H9 (cell line): ENCODE measurements at regions not wholly inside any gene's neighbourhood (a gene's known extent, or its start where the extent isn't known, plus 50 kb on each side); places are given as distances from the start of the nearest gene placed in this dataset.

Experiments used
- DNase-seq: peaks from one replicate; pipeline ENCODE4 v3.0.0-alpha.2; 2017
- H2AFZ ChIP-seq: one replicate; pipeline ENCODE4 v1.6.1; 2013; ENCODE audit warnings: mild to moderate bottlenecking, low read length, control low read depth, moderate library complexity
- H2AK5ac ChIP-seq: 2 replicates; pipeline ENCODE4 v1.6.1; 2013; ENCODE audit warnings: low read length, control low read depth, mixed read lengths; ENCODE audit not compliant: insufficient read length
- H2BK120ac ChIP-seq: one replicate; pipeline ENCODE4 v1.6.1; 2013; ENCODE audit warnings: low read depth, mild to moderate bottlenecking, low read length, control low read depth, inconsistent platforms; ENCODE audit not compliant: poor library complexity, severe bottlenecking
- H2BK12ac ChIP-seq: 2 replicates; pipeline ENCODE4 v1.6.1; 2013; ENCODE audit warnings: low read length, control low read depth, mixed read lengths, low read depth; ENCODE audit not compliant: insufficient read length
- H2BK15ac ChIP-seq: 2 replicates; pipeline ENCODE4 v1.6.1; 2013; ENCODE audit warnings: low read depth, low read length, control low read depth
- H2BK20ac ChIP-seq: one replicate; pipeline ENCODE4 v1.6.1; 2013; ENCODE audit warnings: low read depth, mild to moderate bottlenecking, low read length, control low read depth, inconsistent platforms; ENCODE audit not compliant: poor library complexity, severe bottlenecking
- H2BK5ac ChIP-seq: 2 replicates; pipeline ENCODE4 v1.6.1; 2013; ENCODE audit warnings: low read length, control low read depth, mixed read lengths; ENCODE audit not compliant: insufficient read length
- H3K14ac ChIP-seq: 2 replicates; pipeline ENCODE4 v1.6.1; 2013; ENCODE audit warnings: low read length, control low read depth; ENCODE audit not compliant: insufficient read depth
- H3K18ac ChIP-seq: 2 replicates; pipeline ENCODE4 v1.6.1; 2013; ENCODE audit warnings: low read depth, mild to moderate bottlenecking, mixed read lengths, low read length, control low read depth; ENCODE audit not compliant: insufficient read length
- H3K23ac ChIP-seq: 2 replicates; pipeline ENCODE4 v1.6.1; 2013; ENCODE audit warnings: low read length, control low read depth, mixed read lengths, low read depth; ENCODE audit not compliant: insufficient read length
- H3K23me2 ChIP-seq: 2 replicates; pipeline ENCODE4 v1.6.1; 2013; ENCODE audit warnings: low read depth, mild to moderate bottlenecking, mixed read lengths, low read length, control low read depth; ENCODE audit not compliant: insufficient read length, poor library complexity, severe bottlenecking
- H3K27ac ChIP-seq: 2 replicates; pipeline ENCODE4 v1.5.1; 2013; ENCODE audit warnings: low read length, control low read depth, mixed read lengths, low read depth; ENCODE audit not compliant: insufficient read length
- H3K27me3 ChIP-seq: 2 replicates; pipeline ENCODE4 v1.6.1; 2013; ENCODE audit warnings: low read length, control low read depth, inconsistent platforms; ENCODE audit not compliant: insufficient read depth
- H3K4ac ChIP-seq: 2 replicates; pipeline ENCODE4 v1.6.1; 2013; ENCODE audit warnings: low read depth, mild to moderate bottlenecking, control low read depth, inconsistent platforms, low read length, moderate library complexity
- H3K4me1 ChIP-seq: 2 replicates; pipeline ENCODE4 v1.6.1; 2013; ENCODE audit warnings: low read length, control low read depth, inconsistent platforms; ENCODE audit not compliant: insufficient read depth
- H3K4me2 ChIP-seq: 2 replicates; pipeline ENCODE4 v1.6.1; 2013; ENCODE audit warnings: low read length, control low read depth, mixed read lengths; ENCODE audit not compliant: insufficient read length, insufficient read depth
- H3K56ac ChIP-seq: 2 replicates; pipeline ENCODE4 v1.6.1; 2013; ENCODE audit warnings: low read depth, mild to moderate bottlenecking, mixed read lengths, low read length, control low read depth; ENCODE audit not compliant: insufficient read length
- H3K79me1 ChIP-seq: 2 replicates; pipeline ENCODE4 v1.6.1; 2013; ENCODE audit warnings: low read depth, mild to moderate bottlenecking, moderate library complexity, low read length, control low read depth, inconsistent platforms; ENCODE audit not compliant: insufficient read depth, poor library complexity, severe bottlenecking
- H3K79me2 ChIP-seq: 2 replicates; pipeline ENCODE4 v1.6.1; 2013; ENCODE audit warnings: low read length, control low read depth, inconsistent platforms; ENCODE audit not compliant: insufficient read depth
- H3K9ac ChIP-seq: 2 replicates; pipeline ENCODE4 v1.6.1; 2013; ENCODE audit warnings: low read length, control low read depth, mixed read lengths; ENCODE audit not compliant: insufficient read length; ENCODE audit errors: extremely low read depth
- H3K9me3 ChIP-seq: one replicate; pipeline ENCODE4 v1.6.1; 2013; ENCODE audit warnings: low read depth, low read length, inconsistent platforms; ENCODE audit not compliant: control insufficient read depth
- H3T11ph ChIP-seq: one replicate; pipeline ENCODE4 v1.6.1; 2013; ENCODE audit warnings: mild to moderate bottlenecking, low read length, control low read depth, inconsistent platforms
- H4K20me1 ChIP-seq: one replicate; pipeline ENCODE4 v1.6.1; 2013; ENCODE audit not compliant: control insufficient read depth, insufficient read length, insufficient read depth
- H4K5ac ChIP-seq: 2 replicates; pipeline ENCODE4 v1.6.1; 2013; ENCODE audit warnings: low read depth, mild to moderate bottlenecking, mixed read lengths, low read length, control low read depth; ENCODE audit not compliant: insufficient read length
- H4K8ac ChIP-seq: replicated peaks from 2 replicates; pipeline ENCODE4 v1.6.1; 2013; ENCODE audit warnings: low read length, control low read depth, mixed read lengths, low read depth; ENCODE audit not compliant: insufficient read length
- H4K91ac ChIP-seq: 2 replicates; pipeline ENCODE4 v1.6.1; 2013; ENCODE audit warnings: low read depth, mild to moderate bottlenecking, moderate library complexity, mixed read lengths, low read length, control low read depth; ENCODE audit not compliant: insufficient read length
- H3K27ac Mint-ChIP-seq, 3 experiments: 2 replicates in 2 of 3; 3 replicates in 1 of 3; pipeline ENCODE4 v1.8.0; 2020 to 2021; ENCODE audit warnings: mixed read lengths in 3 of 3, mild to moderate bottlenecking in 1 of 3, moderate library complexity in 1 of 3
- H3K27me3 Mint-ChIP-seq: 2 replicates; pipeline ENCODE4 v1.8.0; 2021; ENCODE audit warnings: low read depth, mild to moderate bottlenecking, moderate library complexity, mixed read lengths
- H3K36me3 Mint-ChIP-seq, 3 experiments: 2 replicates in 2 of 3; 3 replicates in 1 of 3; pipeline ENCODE4 v1.8.0; 2020 to 2021; ENCODE audit warnings: low read depth in 3 of 3, mixed read lengths in 3 of 3; ENCODE audit not compliant: insufficient read depth in 1 of 3
- H3K4me1 Mint-ChIP-seq, 2 experiments: 2 replicates each; pipeline ENCODE4 v1.8.0; 2020; ENCODE audit warnings: mixed read lengths in 2 of 2
- H3K4me3 Mint-ChIP-seq, 2 experiments: 2 replicates in 1 of 2; 3 replicates in 1 of 2; pipeline ENCODE4 v1.8.0; 2020 to 2021; ENCODE audit warnings: mild to moderate bottlenecking in 2 of 2, mixed read lengths in 2 of 2, moderate library complexity in 1 of 2
- H3K9me3 Mint-ChIP-seq, 2 experiments: 2 replicates in 1 of 2; 3 replicates in 1 of 2; pipeline ENCODE4 v1.8.0; 2020; ENCODE audit warnings: mild to moderate bottlenecking in 2 of 2, mixed read lengths in 2 of 2, moderate library complexity in 1 of 2
- TF ChIP-seq, protein P1 (sequence below): fragments of 200-600 bp; sonication (generic); conservative IDR thresholded peaks from 3 replicates; pipeline ENCODE4 v1.8.0; 2021; ENCODE audit warnings: antibody characterized with exemption, mild to moderate bottlenecking

- Mint-ChIP-seq H3K27me3 (no peaks in the 10 kb centered on the region), H3K36me3 (no peaks in the 10 kb centered on the region), H3K4me1 (no peaks in the 10 kb centered on the region), H3K27ac (no peak overlapping the region), H3K4me3 (no peak overlapping the region), H3K9me3 (no peaks in the 10 kb centered on the region)
- no peak overlapping the region for H3K9ac ChIP-seq
- H4K8ac ChIP-seq: no peak overlapping the region
- no peaks in the 10 kb centered on the region for H3K9me3 ChIP-seq
- H2BK15ac ChIP-seq: no peak overlapping the region
- DNase-seq: no peak
- no peak overlapping the region for H2AFZ ChIP-seq
- no peak overlapping the region for H3K18ac ChIP-seq
- H3K79me1 ChIP-seq: no peaks in the 10 kb centered on the region
- no peak overlapping the region for H3T11ph ChIP-seq
- no peaks in the 10 kb centered on the region for H3K27me3 ChIP-seq
- H2BK5ac ChIP-seq: no peak overlapping the region
- no peaks in the 10 kb centered on the region for H3K4me1 ChIP-seq
- TF ChIP-seq, protein P1, sequence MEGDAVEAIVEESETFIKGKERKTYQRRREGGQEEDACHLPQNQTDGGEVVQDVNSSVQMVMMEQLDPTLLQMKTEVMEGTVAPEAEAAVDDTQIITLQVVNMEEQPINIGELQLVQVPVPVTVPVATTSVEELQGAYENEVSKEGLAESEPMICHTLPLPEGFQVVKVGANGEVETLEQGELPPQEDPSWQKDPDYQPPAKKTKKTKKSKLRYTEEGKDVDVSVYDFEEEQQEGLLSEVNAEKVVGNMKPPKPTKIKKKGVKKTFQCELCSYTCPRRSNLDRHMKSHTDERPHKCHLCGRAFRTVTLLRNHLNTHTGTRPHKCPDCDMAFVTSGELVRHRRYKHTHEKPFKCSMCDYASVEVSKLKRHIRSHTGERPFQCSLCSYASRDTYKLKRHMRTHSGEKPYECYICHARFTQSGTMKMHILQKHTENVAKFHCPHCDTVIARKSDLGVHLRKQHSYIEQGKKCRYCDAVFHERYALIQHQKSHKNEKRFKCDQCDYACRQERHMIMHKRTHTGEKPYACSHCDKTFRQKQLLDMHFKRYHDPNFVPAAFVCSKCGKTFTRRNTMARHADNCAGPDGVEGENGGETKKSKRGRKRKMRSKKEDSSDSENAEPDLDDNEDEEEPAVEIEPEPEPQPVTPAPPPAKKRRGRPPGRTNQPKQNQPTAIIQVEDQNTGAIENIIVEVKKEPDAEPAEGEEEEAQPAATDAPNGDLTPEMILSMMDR: no peak
- H3K79me2 ChIP-seq: no peaks in the 10 kb centered on the region
- H3K23me2 ChIP-seq: no peaks in the 10 kb centered on the region
- no peaks in the 10 kb centered on the region for H4K20me1 ChIP-seq
- no peak overlapping the region for H4K91ac ChIP-seq
- no peak overlapping the region for H3K27ac ChIP-seq
- no peak overlapping the region for H2AK5ac ChIP-seq
- H3K56ac ChIP-seq: no peak overlapping the region
- H3K4ac ChIP-seq: no peak overlapping the region
- H3K23ac ChIP-seq: no peak overlapping the region
- no peak overlapping the region for H3K14ac ChIP-seq
- H4K5ac ChIP-seq: no peak overlapping the region
- H3K4me2 ChIP-seq: no peak overlapping the region
- H2BK120ac ChIP-seq: no peak overlapping the region
- H2BK12ac ChIP-seq: no peak overlapping the region
- H2BK20ac ChIP-seq: no peak overlapping the region
Observed at GRCh38 chr3:35257641-35258040, 381.7 kb upstream of the ARPP21 start.
